ENCODE measurements at regions not wholly inside any gene's neighbourhood (a gene's known extent, or its start where the extent isn't known, plus 50 kb on each side); places are given as distances from the start of the nearest gene placed in this dataset.

GRCh38 chr5:112634796-112635195, 102.9 kb upstream of the APC start:
- TF ChIP-seq, protein P1, sequence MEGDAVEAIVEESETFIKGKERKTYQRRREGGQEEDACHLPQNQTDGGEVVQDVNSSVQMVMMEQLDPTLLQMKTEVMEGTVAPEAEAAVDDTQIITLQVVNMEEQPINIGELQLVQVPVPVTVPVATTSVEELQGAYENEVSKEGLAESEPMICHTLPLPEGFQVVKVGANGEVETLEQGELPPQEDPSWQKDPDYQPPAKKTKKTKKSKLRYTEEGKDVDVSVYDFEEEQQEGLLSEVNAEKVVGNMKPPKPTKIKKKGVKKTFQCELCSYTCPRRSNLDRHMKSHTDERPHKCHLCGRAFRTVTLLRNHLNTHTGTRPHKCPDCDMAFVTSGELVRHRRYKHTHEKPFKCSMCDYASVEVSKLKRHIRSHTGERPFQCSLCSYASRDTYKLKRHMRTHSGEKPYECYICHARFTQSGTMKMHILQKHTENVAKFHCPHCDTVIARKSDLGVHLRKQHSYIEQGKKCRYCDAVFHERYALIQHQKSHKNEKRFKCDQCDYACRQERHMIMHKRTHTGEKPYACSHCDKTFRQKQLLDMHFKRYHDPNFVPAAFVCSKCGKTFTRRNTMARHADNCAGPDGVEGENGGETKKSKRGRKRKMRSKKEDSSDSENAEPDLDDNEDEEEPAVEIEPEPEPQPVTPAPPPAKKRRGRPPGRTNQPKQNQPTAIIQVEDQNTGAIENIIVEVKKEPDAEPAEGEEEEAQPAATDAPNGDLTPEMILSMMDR (IDR thresholded peaks at IDR 0.05; ENCODE audit: borderline replicate concordance, control extremely low read depth, extremely low read depth, insufficient read depth, missing control alignments) = no peak
- in situ Hi-C loops (cut with MboI; ENCODE audit: low sequenced_read_pairs, unreplicated experiment) = no loop called here
- DNase-seq (ENCODE audit: low spot score) = no peak

DNA sequence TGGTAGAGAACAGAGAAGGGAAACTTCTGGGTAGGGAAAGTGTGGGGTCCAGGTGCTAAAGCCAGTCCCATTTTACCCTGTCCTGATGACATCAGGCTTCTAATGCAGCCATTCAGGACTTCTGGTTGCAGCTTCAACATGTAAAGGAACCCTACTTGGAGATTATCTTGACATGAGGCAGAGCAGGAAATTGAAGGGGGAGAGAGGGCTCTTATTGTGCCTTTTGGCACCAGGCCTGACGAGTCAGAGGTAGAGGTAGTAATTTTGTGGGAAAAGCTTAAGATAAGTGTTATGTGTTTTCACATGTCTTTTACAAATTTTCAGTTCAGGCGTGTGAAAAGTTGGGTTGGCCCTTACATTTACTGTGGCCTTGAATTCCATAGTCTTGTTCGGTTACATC, 102.4 kb upstream of the APC start:
- in situ Hi-C loops (cut with MboI; ENCODE audit: low sequenced_read_pairs, unreplicated experiment) = no loop called here
- DNase-seq (ENCODE audit: low spot score) = no peak
- TF ChIP-seq, protein P1 (IDR thresholded peaks at IDR 0.05; ENCODE audit: borderline replicate concordance, control extremely low read depth, extremely low read depth, insufficient read depth, missing control alignments) = no peak

DNA sequence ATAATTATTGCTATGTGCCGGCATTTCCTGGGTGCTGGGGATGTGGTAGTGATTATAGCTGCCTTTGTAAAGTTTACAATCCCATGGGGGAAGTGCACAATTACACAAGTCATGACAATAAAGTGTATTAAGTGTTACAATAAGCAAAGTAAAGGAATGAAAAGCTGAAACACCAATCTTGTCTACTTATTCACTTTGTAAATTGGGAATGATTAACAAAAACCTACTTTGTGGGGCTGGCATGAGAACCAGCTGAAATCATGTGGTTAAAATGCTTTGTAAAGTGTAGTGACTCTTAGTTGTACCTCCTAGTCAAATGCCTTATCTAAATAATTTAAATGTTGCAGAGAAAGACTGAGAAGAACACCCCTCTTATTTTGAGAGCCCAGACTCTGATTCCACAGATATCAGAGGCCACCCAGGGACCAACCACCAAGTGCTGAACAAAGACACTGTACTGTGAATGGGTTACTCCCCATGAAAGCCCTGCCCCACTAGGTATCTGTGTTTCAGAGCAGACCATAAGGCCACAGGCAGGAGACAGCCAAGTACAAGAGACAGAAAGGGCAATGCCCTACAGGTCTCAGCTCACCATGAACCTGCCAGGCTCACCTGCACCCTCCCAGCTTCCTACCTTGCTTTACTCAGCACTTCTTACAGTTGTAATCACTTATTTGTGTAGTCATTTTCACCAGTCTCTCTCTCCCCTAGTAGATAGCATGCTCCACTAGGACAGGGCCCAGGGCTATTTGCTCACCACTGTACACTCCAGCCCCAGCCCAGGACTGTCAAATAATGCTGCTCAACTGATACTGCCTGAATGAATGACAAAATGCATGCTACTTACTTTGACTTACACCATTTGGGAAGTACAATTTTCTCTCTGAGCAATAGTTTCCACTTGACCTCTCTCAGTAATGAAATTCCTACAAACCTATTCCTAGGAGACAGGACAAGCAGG, 101.6 kb upstream of the APC start:
- in situ Hi-C loops (cut with MboI; ENCODE audit: low sequenced_read_pairs, unreplicated experiment) = no loop called here

DNA sequence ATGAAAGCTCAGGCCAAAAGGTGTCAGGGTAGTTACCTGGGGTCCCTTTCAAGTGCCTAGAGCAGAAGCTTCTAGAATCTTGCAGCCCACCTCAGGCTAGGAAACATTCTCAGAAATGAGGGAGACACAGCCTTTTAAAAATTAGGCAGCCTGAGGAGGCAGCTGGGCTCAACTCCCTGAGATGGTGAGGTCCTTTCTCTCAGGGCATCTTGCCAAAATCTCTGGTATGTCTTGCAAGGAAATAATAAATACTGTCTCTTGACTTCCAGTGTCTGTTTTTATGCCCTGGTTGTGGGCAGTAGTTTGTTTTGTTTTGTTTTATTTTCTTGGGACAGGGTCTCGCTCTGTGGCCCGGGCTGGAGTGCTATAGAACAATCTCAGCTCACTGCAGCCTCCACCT, 100.9 kb upstream of the APC start:
- in situ Hi-C loops (cut with MboI; ENCODE audit: low sequenced_read_pairs, unreplicated experiment) = no loop called here
- DNase-seq (ENCODE audit: low spot score) = no peak
- TF ChIP-seq, protein P1 (IDR thresholded peaks at IDR 0.05; ENCODE audit: borderline replicate concordance, control extremely low read depth, extremely low read depth, insufficient read depth, missing control alignments) = no peak

More for the DNA sequence above, 101.6 kb upstream of the APC start:
- no peak for DNase-seq (ENCODE audit: low spot score)
- TF ChIP-seq, protein P1 (IDR thresholded peaks at IDR 0.05; ENCODE audit: borderline replicate concordance, control extremely low read depth, extremely low read depth, insufficient read depth, missing control alignments) = no peak

GRCh38 chr5:112637343-112637742, 100.3 kb upstream of the APC start:
- DNase-seq (ENCODE audit: low spot score) = no peak
- in situ Hi-C loops (cut with MboI; ENCODE audit: low sequenced_read_pairs, unreplicated experiment) = no loop called here
- TF ChIP-seq, protein P1 (IDR thresholded peaks at IDR 0.05; ENCODE audit: borderline replicate concordance, control extremely low read depth, extremely low read depth, insufficient read depth, missing control alignments) = no peak

DNA sequence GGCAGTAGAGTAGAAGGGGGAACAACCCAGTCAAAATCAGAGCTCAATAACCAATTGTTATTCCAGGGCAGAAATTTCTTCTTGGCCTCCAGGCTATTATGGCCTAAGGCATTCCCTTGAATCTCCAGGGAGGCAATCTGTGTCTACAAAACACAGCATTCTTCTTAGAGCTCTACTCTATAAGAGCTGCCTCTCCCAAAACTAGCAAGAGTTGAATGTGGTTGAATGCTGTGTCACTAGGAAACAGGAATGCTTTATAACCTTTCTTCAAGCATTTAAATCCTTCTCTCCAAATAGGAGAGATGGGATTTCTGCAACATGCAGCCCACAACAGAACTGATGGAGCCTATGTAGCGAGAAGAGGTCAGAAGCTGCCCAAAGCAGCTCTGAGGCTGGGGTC, 97.1 kb upstream of the APC start:
- in situ Hi-C loops (cut with MboI; ENCODE audit: low sequenced_read_pairs, unreplicated experiment) = no loop called here
- no peak for DNase-seq (ENCODE audit: low spot score)
- TF ChIP-seq, protein P1 (IDR thresholded peaks at IDR 0.05; ENCODE audit: borderline replicate concordance, control extremely low read depth, extremely low read depth, insufficient read depth, missing control alignments) = no peak
